Breast epithelium (tissue), 3 donors: ENCODE measurements at regions not wholly inside any gene's neighbourhood (a gene's known extent, or its start where the extent isn't known, plus 50 kb on each side); places are given as distances from the start of the nearest gene placed in this dataset.

Source experiments
- POLR2A ChIP-seq: fragments of 450-650 bp; IDR thresholded peaks from one replicate; pipeline ENCODE4 v1.6.1; 2016; ENCODE audit warnings: antibody characterized with exemption, mild to moderate bottlenecking, moderate library complexity
- POLR2AphosphoS5 ChIP-seq, 3 donors: sonication (generic); formaldehyde crosslinking; IDR thresholded peaks; one replicate each; pipeline ENCODE4 v1.6.1; 2017; ENCODE audit warnings: antibody characterized with exemption in 3 of 3
- TF ChIP-seq, protein P1 (sequence below), 3 donors: fragments of 450-650 bp; IDR thresholded peaks; one replicate each; pipeline ENCODE4 v1.5.1; 2016 to 2017; ENCODE audit warnings: antibody characterized with exemption in 3 of 3, mild to moderate bottlenecking in 3 of 3, moderate library complexity in 3 of 3

DNA sequence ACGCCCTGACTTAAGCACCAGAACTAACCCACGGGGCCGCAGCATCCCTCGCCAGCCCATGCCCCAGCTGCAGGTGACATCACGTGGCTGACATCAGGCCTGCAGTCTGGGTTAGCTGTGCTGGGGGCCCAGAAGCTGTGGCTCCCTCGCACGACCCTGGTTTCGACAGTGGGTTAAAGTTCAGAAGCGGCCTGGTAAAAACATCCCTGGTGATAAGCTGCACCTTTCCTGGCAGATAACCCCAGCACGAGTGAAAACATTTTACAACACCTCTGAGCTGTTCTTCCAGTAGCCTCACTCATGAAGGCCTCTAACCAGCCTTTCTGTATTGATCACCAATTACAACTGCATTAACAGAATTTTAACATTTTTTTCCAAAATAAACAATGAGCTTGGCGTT, 136.4 kb upstream of the RREB1 start:
- TF ChIP-seq POLR2AphosphoS5 (IDR thresholded peaks at IDR 0.05) = no peak
- no peak for TF ChIP-seq POLR2A
- TF ChIP-seq, protein P1, sequence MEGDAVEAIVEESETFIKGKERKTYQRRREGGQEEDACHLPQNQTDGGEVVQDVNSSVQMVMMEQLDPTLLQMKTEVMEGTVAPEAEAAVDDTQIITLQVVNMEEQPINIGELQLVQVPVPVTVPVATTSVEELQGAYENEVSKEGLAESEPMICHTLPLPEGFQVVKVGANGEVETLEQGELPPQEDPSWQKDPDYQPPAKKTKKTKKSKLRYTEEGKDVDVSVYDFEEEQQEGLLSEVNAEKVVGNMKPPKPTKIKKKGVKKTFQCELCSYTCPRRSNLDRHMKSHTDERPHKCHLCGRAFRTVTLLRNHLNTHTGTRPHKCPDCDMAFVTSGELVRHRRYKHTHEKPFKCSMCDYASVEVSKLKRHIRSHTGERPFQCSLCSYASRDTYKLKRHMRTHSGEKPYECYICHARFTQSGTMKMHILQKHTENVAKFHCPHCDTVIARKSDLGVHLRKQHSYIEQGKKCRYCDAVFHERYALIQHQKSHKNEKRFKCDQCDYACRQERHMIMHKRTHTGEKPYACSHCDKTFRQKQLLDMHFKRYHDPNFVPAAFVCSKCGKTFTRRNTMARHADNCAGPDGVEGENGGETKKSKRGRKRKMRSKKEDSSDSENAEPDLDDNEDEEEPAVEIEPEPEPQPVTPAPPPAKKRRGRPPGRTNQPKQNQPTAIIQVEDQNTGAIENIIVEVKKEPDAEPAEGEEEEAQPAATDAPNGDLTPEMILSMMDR (IDR thresholded peaks at IDR 0.05) = no peak
